ENCODE measurements at regions not wholly inside any gene's neighbourhood (a gene's known extent, or its start where the extent isn't known, plus 50 kb on each side); places are given as distances from the start of the nearest gene placed in this dataset.

- TF ChIP-seq CTCF (IDR thresholded peaks at IDR 0.05) (no peak), POLR2A (IDR thresholded peaks at IDR 0.05) (peak in 1 of 2 donors; percentile 33), EP300 (IDR thresholded peaks at IDR 0.05) (peak; percentile 40 to 51)
Observed at GRCh38 chr15:67945951-67946700, 106.3 kb upstream of the RNU6-1 start.
